ENCODE measurements at regions not wholly inside any gene's neighbourhood (a gene's known extent, or its start where the extent isn't known, plus 50 kb on each side); places are given as distances from the start of the nearest gene placed in this dataset.

GRCh38 chr6:170156448-170157375 is 134.2 kb downstream of the DLL1 start:
- Histone ChIP-seq H3K27ac (ENCODE audit: low read depth in 1 of 2, low read length in 2 of 2) (no peak overlapping the region), H3K4me1 (ENCODE audit: control insufficient read depth in 1 of 2, insufficient read depth in 2 of 2, low read length in 2 of 2) (no peaks in the 10 kb centered on the region), H3K4me3 (ENCODE audit: low read length in 2 of 2) (no peak overlapping the region), H3K36me3 (ENCODE audit: control insufficient read depth in 1 of 2, insufficient read depth in 2 of 2, low read length in 1 of 2) (no peaks in the 10 kb centered on the region), H3K9me3 (ENCODE audit: control insufficient read depth, low read length) (no peaks in the 10 kb centered on the region), H3K27me3 (ENCODE audit: control insufficient read depth in 1 of 2, insufficient read depth in 2 of 2, low read length in 1 of 2) (no peaks in the 10 kb centered on the region)
- DNase-seq (peak in 1 of 2 donors; percentile 36), ATAC-seq (ENCODE audit: low FRiP score) (no peak)
- intact Hi-C loops (cut with DNase I), result no loop called here
- WGBS, 2 donors, result 86 to 91% methylated on average over 34 of the region's 34 CpGs

- Histone ChIP-seq H3K27ac (ENCODE audit: low read depth in 1 of 2, low read length in 2 of 2) (no peak overlapping the region), H3K4me3 (ENCODE audit: low read length in 2 of 2) (no peak overlapping the region), H3K4me1 (ENCODE audit: control insufficient read depth in 1 of 2, insufficient read depth in 2 of 2, low read length in 2 of 2) (no peaks in the 10 kb centered on the region), H3K36me3 (ENCODE audit: control insufficient read depth in 1 of 2, insufficient read depth in 2 of 2, low read length in 1 of 2) (no peaks in the 10 kb centered on the region), H3K27me3 (ENCODE audit: control insufficient read depth in 1 of 2, insufficient read depth in 2 of 2, low read length in 1 of 2) (no peaks in the 10 kb centered on the region), H3K9me3 (ENCODE audit: control insufficient read depth, low read length) (no peaks in the 10 kb centered on the region)
- WGBS, 2 donors, result 92 to 95% methylated on average over 25 of the region's 25 CpGs
- intact Hi-C loops (cut with DNase I), result no loop called here
- DNase-seq (peak in 1 of 2 donors; percentile 32), ATAC-seq (ENCODE audit: low FRiP score) (no peak)
Measured at GRCh38 chr6:170155464-170156196, 135.2 kb downstream of the DLL1 start.

- Histone ChIP-seq H3K36me3 (ENCODE audit: control insufficient read depth in 1 of 2, insufficient read depth in 2 of 2, low read length in 1 of 2) (no peaks in the 10 kb centered on the region), H3K9me3 (ENCODE audit: control insufficient read depth, low read length) (no peaks in the 10 kb centered on the region), H3K27ac (ENCODE audit: low read depth in 1 of 2, low read length in 2 of 2) (no peak overlapping the region), H3K27me3 (ENCODE audit: control insufficient read depth in 1 of 2, insufficient read depth in 2 of 2, low read length in 1 of 2) (no peaks in the 10 kb centered on the region), H3K4me3 (ENCODE audit: low read length in 2 of 2) (no peak overlapping the region), H3K4me1 (ENCODE audit: control insufficient read depth in 1 of 2, insufficient read depth in 2 of 2, low read length in 2 of 2) (no peaks in the 10 kb centered on the region)
- ATAC-seq (ENCODE audit: low FRiP score) (peak; percentile 13), DNase-seq (peak in 1 of 2 donors; percentile 46)
- 91 to 92% methylated on average over 29 of the region's 29 CpGs for WGBS, 2 donors
- intact Hi-C loops (cut with DNase I), result no loop called here
Measured at GRCh38 chr6:170153436-170154319, 137.2 kb downstream of the DLL1 start.

GRCh38 chr6:170152989-170153388 is 137.9 kb downstream of the DLL1 start:
- Histone ChIP-seq H3K4me3 (ENCODE audit: low read length in 2 of 2) (no peak overlapping the region), H3K27ac (ENCODE audit: low read depth in 1 of 2, low read length in 2 of 2) (no peak overlapping the region)
- intact Hi-C loops (cut with DNase I), result no loop called here

GRCh38 chr6:170152124-170152926 is 138.6 kb downstream of the DLL1 start:
- no peaks in the 10 kb centered on the region for H3K9me3 ChIP-seq (ENCODE audit: control insufficient read depth, low read length)
- H3K27ac ChIP-seq (ENCODE audit: low read depth in 1 of 2, low read length in 2 of 2), result no peak overlapping the region
- intact Hi-C loops (cut with DNase I), result no loop called here
- peak; percentile 37 for ATAC-seq (ENCODE audit: low FRiP score)
- no peaks in the 10 kb centered on the region for H3K36me3 ChIP-seq (ENCODE audit: control insufficient read depth in 1 of 2, insufficient read depth in 2 of 2, low read length in 1 of 2)
- peak; percentile 80 to 83 for DNase-seq
- H3K27me3 ChIP-seq (ENCODE audit: control insufficient read depth in 1 of 2, insufficient read depth in 2 of 2, low read length in 1 of 2), result no peaks in the 10 kb centered on the region
- WGBS, 2 donors, result 85 to 87% methylated on average over 35 of the region's 35 CpGs
- no peaks in the 10 kb centered on the region for H3K4me1 ChIP-seq (ENCODE audit: control insufficient read depth in 1 of 2, insufficient read depth in 2 of 2, low read length in 2 of 2)
- no peak overlapping the region for H3K4me3 ChIP-seq (ENCODE audit: low read length in 2 of 2)

More at GRCh38 chr6:170152989-170153388, 137.9 kb downstream of the DLL1 start:
- no peaks in the 10 kb centered on the region for H3K27me3 ChIP-seq (ENCODE audit: control insufficient read depth in 1 of 2, insufficient read depth in 2 of 2, low read length in 1 of 2)
- no peaks in the 10 kb centered on the region for H3K9me3 ChIP-seq (ENCODE audit: control insufficient read depth, low read length)
- DNase-seq (peak in 1 of 2 donors; percentile 59), ATAC-seq (ENCODE audit: low FRiP score) (no peak)
- H3K4me1 ChIP-seq (ENCODE audit: control insufficient read depth in 1 of 2, insufficient read depth in 2 of 2, low read length in 2 of 2), result no peaks in the 10 kb centered on the region
- 32 to 37% methylated on average over 13 of the region's 13 CpGs for WGBS, 2 donors
- H3K36me3 ChIP-seq (ENCODE audit: control insufficient read depth in 1 of 2, insufficient read depth in 2 of 2, low read length in 1 of 2), result no peaks in the 10 kb centered on the region

- Histone ChIP-seq H3K27me3 (ENCODE audit: control insufficient read depth in 1 of 2, insufficient read depth in 2 of 2, low read length in 1 of 2) (no peaks in the 10 kb centered on the region), H3K36me3 (ENCODE audit: control insufficient read depth in 1 of 2, insufficient read depth in 2 of 2, low read length in 1 of 2) (no peaks in the 10 kb centered on the region), H3K4me3 (ENCODE audit: low read length in 2 of 2) (no peak overlapping the region), H3K9me3 (ENCODE audit: control insufficient read depth, low read length) (no peaks in the 10 kb centered on the region), H3K27ac (ENCODE audit: low read depth in 1 of 2, low read length in 2 of 2) (no peak overlapping the region), H3K4me1 (ENCODE audit: control insufficient read depth in 1 of 2, insufficient read depth in 2 of 2, low read length in 2 of 2) (no peaks in the 10 kb centered on the region)
- intact Hi-C loops (cut with DNase I), result no loop called here
- ATAC-seq (ENCODE audit: low FRiP score), result no peak
- no peak for DNase-seq
- WGBS, 2 donors, result 82 to 84% methylated on average over 12 of the region's 12 CpGs
Measured at GRCh38 chr6:170151804-170152123, 139.1 kb downstream of the DLL1 start.

- no peak for ATAC-seq (ENCODE audit: low FRiP score)
- no peaks in the 10 kb centered on the region for H3K27me3 ChIP-seq (ENCODE audit: control insufficient read depth in 1 of 2, insufficient read depth in 2 of 2, low read length in 1 of 2)
- no peaks in the 10 kb centered on the region for H3K9me3 ChIP-seq (ENCODE audit: control insufficient read depth, low read length)
- peak in 1 of 2 donors; percentile 45 for DNase-seq
- H3K36me3 ChIP-seq (ENCODE audit: control insufficient read depth in 1 of 2, insufficient read depth in 2 of 2, low read length in 1 of 2), result no peaks in the 10 kb centered on the region
- 70 to 78% methylated on average over 11 of the region's 11 CpGs for WGBS, 2 donors
- no peak overlapping the region for H3K4me3 ChIP-seq (ENCODE audit: low read length in 2 of 2)
- intact Hi-C loops (cut with DNase I), result no loop called here
- H3K27ac ChIP-seq (ENCODE audit: low read depth in 1 of 2, low read length in 2 of 2), result no peak overlapping the region
- H3K4me1 ChIP-seq (ENCODE audit: control insufficient read depth in 1 of 2, insufficient read depth in 2 of 2, low read length in 2 of 2), result no peaks in the 10 kb centered on the region
Measured at GRCh38 chr6:170151321-170151771, 139.5 kb downstream of the DLL1 start.

GRCh38 chr6:170150590-170150945 is 140.3 kb downstream of the DLL1 start:
- DNase-seq (peak in 1 of 2 donors; percentile 31), ATAC-seq (ENCODE audit: low FRiP score) (no peak)
- H3K9me3 ChIP-seq (ENCODE audit: control insufficient read depth, low read length), result no peaks in the 10 kb centered on the region
- no peaks in the 10 kb centered on the region for H3K27me3 ChIP-seq (ENCODE audit: control insufficient read depth in 1 of 2, insufficient read depth in 2 of 2, low read length in 1 of 2)
- H3K4me3 ChIP-seq (ENCODE audit: low read length in 2 of 2), result no peak overlapping the region
- no peaks in the 10 kb centered on the region for H3K4me1 ChIP-seq (ENCODE audit: control insufficient read depth in 1 of 2, insufficient read depth in 2 of 2, low read length in 2 of 2)
- intact Hi-C loops (cut with DNase I), result no loop called here
- no peak overlapping the region for H3K27ac ChIP-seq (ENCODE audit: low read depth in 1 of 2, low read length in 2 of 2)
- no peaks in the 10 kb centered on the region for H3K36me3 ChIP-seq (ENCODE audit: control insufficient read depth in 1 of 2, insufficient read depth in 2 of 2, low read length in 1 of 2)
- 76 to 81% methylated on average over 7 of the region's 7 CpGs for WGBS, 2 donors
